ENCODE measurements at regions not wholly inside any gene's neighbourhood (a gene's known extent, or its start where the extent isn't known, plus 50 kb on each side); places are given as distances from the start of the nearest gene placed in this dataset.

DNA sequence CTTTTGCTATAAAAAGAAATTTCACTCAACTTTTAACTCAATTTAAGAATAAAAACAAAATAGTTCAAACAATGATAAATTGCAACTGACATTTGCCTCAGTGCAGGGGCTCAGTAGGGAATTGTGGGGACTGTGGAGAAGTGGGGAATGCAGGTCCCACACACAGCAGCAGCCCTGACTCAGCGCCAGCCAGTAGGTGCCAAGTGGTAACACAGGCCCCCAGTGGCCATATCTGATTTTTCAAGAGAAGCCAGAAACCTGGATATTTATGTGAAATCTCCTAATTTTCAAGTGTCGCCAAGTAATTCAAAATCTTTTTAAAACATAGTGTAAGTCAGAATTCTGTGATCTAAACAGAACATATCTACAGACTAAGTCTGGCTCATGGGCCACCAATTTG, 186.3 kb downstream of the EN1 start:
- TF ChIP-seq, protein P1, sequence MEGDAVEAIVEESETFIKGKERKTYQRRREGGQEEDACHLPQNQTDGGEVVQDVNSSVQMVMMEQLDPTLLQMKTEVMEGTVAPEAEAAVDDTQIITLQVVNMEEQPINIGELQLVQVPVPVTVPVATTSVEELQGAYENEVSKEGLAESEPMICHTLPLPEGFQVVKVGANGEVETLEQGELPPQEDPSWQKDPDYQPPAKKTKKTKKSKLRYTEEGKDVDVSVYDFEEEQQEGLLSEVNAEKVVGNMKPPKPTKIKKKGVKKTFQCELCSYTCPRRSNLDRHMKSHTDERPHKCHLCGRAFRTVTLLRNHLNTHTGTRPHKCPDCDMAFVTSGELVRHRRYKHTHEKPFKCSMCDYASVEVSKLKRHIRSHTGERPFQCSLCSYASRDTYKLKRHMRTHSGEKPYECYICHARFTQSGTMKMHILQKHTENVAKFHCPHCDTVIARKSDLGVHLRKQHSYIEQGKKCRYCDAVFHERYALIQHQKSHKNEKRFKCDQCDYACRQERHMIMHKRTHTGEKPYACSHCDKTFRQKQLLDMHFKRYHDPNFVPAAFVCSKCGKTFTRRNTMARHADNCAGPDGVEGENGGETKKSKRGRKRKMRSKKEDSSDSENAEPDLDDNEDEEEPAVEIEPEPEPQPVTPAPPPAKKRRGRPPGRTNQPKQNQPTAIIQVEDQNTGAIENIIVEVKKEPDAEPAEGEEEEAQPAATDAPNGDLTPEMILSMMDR (IDR thresholded peaks at IDR 0.05), result no peak
- no peak for TF ChIP-seq POLR2A (IDR thresholded peaks at IDR 0.05)

Data from thyroid gland (tissue), 4 donors.